ENCODE measurements at regions not wholly inside any gene's neighbourhood (a gene's known extent, or its start where the extent isn't known, plus 50 kb on each side); places are given as distances from the start of the nearest gene placed in this dataset.

DNA sequence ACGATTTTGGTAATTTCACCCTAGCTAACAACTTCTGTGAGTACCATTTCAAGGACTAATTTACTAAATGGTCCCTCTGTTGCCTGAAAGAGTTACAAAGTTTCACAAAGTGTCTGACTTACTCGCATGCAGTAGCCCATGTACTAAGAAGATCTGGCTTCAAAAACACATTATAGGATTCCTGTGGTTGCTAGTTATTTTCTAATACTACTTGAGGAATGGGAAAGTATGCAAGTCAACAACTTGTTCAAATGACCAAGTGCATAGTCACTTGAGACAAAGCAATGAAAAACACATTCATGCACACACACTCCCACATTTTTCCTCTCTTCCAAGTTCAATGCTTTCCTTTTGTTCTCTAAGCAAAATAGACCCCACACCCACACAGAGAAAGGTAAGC lies 219.7 kb upstream of the TMPO start:
- 63 to 82% (median 72%) methylated on average over 2 of the region's 2 CpGs for WGBS, 5 donors
- H3K9me3 ChIP-seq = no peaks in the 10 kb centered on the region
- H3K27me3 ChIP-seq = no peaks in the 10 kb centered on the region
- no peak overlapping the region for H3K4me3 ChIP-seq
- no peaks in the 10 kb centered on the region for H3K4me1 ChIP-seq
- intact Hi-C loops (cut with DNase I; ENCODE audit: low total_unique reads) = no loop called here
- TF ChIP-seq, protein P1, sequence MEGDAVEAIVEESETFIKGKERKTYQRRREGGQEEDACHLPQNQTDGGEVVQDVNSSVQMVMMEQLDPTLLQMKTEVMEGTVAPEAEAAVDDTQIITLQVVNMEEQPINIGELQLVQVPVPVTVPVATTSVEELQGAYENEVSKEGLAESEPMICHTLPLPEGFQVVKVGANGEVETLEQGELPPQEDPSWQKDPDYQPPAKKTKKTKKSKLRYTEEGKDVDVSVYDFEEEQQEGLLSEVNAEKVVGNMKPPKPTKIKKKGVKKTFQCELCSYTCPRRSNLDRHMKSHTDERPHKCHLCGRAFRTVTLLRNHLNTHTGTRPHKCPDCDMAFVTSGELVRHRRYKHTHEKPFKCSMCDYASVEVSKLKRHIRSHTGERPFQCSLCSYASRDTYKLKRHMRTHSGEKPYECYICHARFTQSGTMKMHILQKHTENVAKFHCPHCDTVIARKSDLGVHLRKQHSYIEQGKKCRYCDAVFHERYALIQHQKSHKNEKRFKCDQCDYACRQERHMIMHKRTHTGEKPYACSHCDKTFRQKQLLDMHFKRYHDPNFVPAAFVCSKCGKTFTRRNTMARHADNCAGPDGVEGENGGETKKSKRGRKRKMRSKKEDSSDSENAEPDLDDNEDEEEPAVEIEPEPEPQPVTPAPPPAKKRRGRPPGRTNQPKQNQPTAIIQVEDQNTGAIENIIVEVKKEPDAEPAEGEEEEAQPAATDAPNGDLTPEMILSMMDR (IDR thresholded peaks at IDR 0.05) = no peak
- TF ChIP-seq POLR2AphosphoS5 (IDR thresholded peaks at IDR 0.05) (no peak), EP300 (IDR thresholded peaks at IDR 0.05) (no peak), POLR2A (IDR thresholded peaks at IDR 0.05) (no peak)
- no peaks in the 10 kb centered on the region for H3K36me3 ChIP-seq
- H3K27ac ChIP-seq = no peak overlapping the region
- no peak for DNase-seq

DNA sequence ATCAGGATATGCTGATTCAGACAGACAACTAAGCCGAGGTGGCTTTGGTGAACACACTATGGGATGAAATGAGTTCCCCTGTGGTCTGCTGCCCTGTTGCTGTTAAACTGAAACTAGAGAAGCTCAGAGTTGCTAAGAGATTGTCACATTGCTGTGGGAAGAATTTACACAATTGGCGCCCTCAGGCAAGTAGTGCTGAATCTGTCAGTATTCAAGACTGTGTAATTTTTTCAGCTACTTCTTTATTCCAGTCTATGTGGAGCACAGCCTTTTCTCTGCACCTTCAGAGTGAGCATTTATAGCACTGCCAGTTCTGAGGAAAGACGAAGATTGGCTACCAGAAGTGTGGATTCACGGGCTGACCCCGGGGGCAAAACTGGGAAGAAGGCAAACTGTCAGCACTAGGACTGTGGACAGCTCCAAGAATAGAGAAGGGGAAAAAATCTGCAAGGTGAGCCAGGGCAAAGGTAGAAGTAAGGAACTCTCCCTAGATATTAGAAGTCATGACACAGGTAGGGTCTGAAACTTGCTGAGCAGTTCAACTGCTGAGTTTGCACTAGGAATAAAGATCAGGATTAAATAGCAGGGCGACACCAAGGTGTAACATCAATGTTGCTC lies 218.8 kb upstream of the TMPO start:
- TF ChIP-seq POLR2AphosphoS5 (IDR thresholded peaks at IDR 0.05) = no peak
- no peak for TF ChIP-seq POLR2A (IDR thresholded peaks at IDR 0.05)
- TF ChIP-seq, protein P1 (IDR thresholded peaks at IDR 0.05) = no peak
- TF ChIP-seq EP300 (IDR thresholded peaks at IDR 0.05) = no peak
- Histone ChIP-seq H3K9me3 (no peaks in the 10 kb centered on the region), H3K27me3 (no peaks in the 10 kb centered on the region), H3K27ac (no peak overlapping the region), H3K4me1 (no peaks in the 10 kb centered on the region), H3K4me3 (no peak overlapping the region), H3K36me3 (no peaks in the 10 kb centered on the region)
- 43 to 52% (median 46%) methylated on average over 6 of the region's 6 CpGs for WGBS, 5 donors
- peak in 1 of 2 donors; percentile 16 for DNase-seq
- intact Hi-C loops (cut with DNase I; ENCODE audit: low total_unique reads) = no loop called here

DNA sequence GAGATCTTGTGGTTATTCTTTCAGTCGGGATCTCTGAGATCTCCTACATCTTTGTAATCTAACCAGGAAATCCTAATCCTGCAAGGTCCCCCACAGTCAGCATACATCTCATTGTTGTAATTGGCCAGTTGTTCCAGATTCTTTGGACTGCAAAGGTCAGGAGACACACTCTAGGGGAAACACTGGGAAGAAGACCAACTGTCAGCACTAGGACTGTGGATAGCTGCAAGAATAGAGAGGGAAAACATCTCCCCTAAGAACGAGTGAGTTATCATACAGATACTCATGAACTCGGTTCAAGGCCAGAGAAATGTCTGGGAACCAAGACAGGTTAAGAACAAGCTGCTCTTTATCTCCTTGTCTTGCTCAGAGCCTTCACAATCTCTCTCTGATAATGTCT lies 217.9 kb upstream of the TMPO start:
- Histone ChIP-seq H3K9me3 (no peaks in the 10 kb centered on the region), H3K4me3 (no peak overlapping the region), H3K27me3 (no peaks in the 10 kb centered on the region), H3K4me1 (no peaks in the 10 kb centered on the region), H3K36me3 (no peaks in the 10 kb centered on the region), H3K27ac (no peak overlapping the region)
- WGBS, 5 donors = 50 to 61% (median 53%) methylated on average over 3 of the region's 3 CpGs
- TF ChIP-seq POLR2A (IDR thresholded peaks at IDR 0.05) = no peak
- no peak for TF ChIP-seq POLR2AphosphoS5 (IDR thresholded peaks at IDR 0.05)
- TF ChIP-seq, protein P1 (IDR thresholded peaks at IDR 0.05) = no peak
- TF ChIP-seq EP300 (IDR thresholded peaks at IDR 0.05) = no peak
- intact Hi-C loops (cut with DNase I; ENCODE audit: low total_unique reads) = no loop called here
- no peak for DNase-seq

DNA sequence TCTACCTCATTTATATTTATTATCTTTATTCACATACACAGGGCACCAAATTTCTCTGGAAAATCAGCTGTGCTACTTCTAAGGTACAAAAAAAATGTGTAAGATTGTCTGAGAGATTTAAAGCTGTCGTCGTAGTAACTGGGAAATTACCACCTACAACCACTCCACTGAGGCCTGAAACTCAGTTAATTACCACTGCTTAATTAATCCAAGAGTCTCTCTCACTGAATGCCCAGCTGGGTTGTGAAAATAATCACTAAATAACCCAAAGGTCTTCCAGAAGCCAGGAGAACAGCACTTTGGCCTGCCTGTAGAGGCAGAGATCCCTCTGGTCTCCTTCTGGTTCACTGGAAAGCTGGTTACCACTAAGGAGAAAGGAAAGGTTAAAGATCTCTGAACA lies 207.2 kb upstream of the TMPO start:
- no peak for DNase-seq
- WGBS, 5 donors = 81 to 93% (median 83%) methylated on average over 2 of the region's 2 CpGs

More for the DNA sequence above, 207.2 kb upstream of the TMPO start:
- Histone ChIP-seq H3K27me3 (no peaks in the 10 kb centered on the region), H3K36me3 (no peaks in the 10 kb centered on the region), H3K4me3 (no peak overlapping the region), H3K27ac (no peak overlapping the region), H3K9me3 (no peaks in the 10 kb centered on the region), H3K4me1 (no peaks in the 10 kb centered on the region)
- TF ChIP-seq POLR2A (IDR thresholded peaks at IDR 0.05) (no peak), POLR2AphosphoS5 (IDR thresholded peaks at IDR 0.05) (no peak), EP300 (IDR thresholded peaks at IDR 0.05) (no peak)
- TF ChIP-seq, protein P1 (IDR thresholded peaks at IDR 0.05) = no peak
- intact Hi-C loops (cut with DNase I; ENCODE audit: low total_unique reads) = no loop called here

Measured in stomach (tissue), 8 donors.